ENCODE measurements at regions not wholly inside any gene's neighbourhood (a gene's known extent, or its start where the extent isn't known, plus 50 kb on each side); places are given as distances from the start of the nearest gene placed in this dataset.

DNA sequence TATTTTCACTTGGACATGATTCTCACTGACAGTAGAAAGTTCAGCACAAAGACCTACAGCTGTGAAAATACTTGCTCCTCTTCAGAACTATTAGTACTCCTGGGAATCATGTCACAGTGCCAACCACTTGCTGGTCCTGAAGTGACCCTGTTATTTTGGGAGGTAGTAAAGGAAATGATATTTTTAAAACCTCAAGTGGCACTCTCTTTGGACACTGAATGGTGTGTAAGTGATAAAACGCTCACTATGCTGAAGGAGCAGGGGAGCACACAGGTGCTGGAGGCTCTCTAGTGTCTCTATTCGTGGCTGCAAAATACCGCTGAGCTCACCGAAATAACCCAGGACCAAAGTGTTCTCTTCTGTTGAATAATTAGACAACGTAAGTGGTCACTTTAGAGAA, 76.9 kb upstream of the SPATA31D4 start:
- TF ChIP-seq TAF1 (IDR thresholded peaks at IDR 0.05; ENCODE audit: borderline replicate concordance, insufficient read depth, low read length), result no peak
- TF ChIP-seq, protein P1, sequence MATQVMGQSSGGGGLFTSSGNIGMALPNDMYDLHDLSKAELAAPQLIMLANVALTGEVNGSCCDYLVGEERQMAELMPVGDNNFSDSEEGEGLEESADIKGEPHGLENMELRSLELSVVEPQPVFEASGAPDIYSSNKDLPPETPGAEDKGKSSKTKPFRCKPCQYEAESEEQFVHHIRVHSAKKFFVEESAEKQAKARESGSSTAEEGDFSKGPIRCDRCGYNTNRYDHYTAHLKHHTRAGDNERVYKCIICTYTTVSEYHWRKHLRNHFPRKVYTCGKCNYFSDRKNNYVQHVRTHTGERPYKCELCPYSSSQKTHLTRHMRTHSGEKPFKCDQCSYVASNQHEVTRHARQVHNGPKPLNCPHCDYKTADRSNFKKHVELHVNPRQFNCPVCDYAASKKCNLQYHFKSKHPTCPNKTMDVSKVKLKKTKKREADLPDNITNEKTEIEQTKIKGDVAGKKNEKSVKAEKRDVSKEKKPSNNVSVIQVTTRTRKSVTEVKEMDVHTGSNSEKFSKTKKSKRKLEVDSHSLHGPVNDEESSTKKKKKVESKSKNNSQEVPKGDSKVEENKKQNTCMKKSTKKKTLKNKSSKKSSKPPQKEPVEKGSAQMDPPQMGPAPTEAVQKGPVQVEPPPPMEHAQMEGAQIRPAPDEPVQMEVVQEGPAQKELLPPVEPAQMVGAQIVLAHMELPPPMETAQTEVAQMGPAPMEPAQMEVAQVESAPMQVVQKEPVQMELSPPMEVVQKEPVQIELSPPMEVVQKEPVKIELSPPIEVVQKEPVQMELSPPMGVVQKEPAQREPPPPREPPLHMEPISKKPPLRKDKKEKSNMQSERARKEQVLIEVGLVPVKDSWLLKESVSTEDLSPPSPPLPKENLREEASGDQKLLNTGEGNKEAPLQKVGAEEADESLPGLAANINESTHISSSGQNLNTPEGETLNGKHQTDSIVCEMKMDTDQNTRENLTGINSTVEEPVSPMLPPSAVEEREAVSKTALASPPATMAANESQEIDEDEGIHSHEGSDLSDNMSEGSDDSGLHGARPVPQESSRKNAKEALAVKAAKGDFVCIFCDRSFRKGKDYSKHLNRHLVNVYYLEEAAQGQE (IDR thresholded peaks at IDR 0.05; ENCODE audit: insufficient read depth in 1 of 2, low read depth in 2 of 2, low read length in 2 of 2), result no peak
- TF ChIP-seq FOXP2 (optimal IDR thresholded peaks at IDR 0.05; ENCODE audit: borderline replicate concordance, extremely low read depth, extremely low read length, insufficient read depth), result no peak
- no peak for TF ChIP-seq SIN3A (IDR thresholded peaks at IDR 0.05; ENCODE audit: borderline replicate concordance, insufficient read depth, low read length)
- TF ChIP-seq POLR2AphosphoS5 (IDR thresholded peaks at IDR 0.05; ENCODE audit: low read depth, low read length), result no peak

DNA sequence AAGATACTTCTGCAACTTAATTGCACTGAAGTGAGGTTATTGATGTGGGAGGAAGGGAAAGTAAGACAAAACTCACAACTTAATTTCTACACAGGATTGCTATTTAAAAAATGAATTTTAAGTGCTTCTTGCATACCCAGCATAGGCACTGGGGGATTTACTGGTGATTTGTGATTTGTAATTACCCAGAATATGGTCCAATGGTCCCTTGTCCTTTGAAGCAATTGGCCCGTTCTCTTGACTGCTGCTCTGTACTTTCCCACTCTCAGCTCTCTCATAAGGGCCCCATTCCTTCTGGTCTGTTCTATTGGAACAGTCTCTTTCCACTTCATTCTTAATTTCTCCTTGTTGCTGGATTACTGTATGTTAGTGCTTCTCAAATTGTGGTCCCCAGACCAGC, 75.4 kb upstream of the SPATA31D4 start:
- no peak for TF ChIP-seq SIN3A (IDR thresholded peaks at IDR 0.05; ENCODE audit: borderline replicate concordance, insufficient read depth, low read length)
- no peak for TF ChIP-seq FOXP2 (optimal IDR thresholded peaks at IDR 0.05; ENCODE audit: borderline replicate concordance, extremely low read depth, extremely low read length, insufficient read depth)
- TF ChIP-seq TAF1 (IDR thresholded peaks at IDR 0.05; ENCODE audit: borderline replicate concordance, insufficient read depth, low read length), result no peak
- TF ChIP-seq POLR2AphosphoS5 (IDR thresholded peaks at IDR 0.05; ENCODE audit: low read depth, low read length), result no peak
- TF ChIP-seq, protein P1 (IDR thresholded peaks at IDR 0.05; ENCODE audit: insufficient read depth in 1 of 2, low read depth in 2 of 2, low read length in 2 of 2), result no peak

DNA sequence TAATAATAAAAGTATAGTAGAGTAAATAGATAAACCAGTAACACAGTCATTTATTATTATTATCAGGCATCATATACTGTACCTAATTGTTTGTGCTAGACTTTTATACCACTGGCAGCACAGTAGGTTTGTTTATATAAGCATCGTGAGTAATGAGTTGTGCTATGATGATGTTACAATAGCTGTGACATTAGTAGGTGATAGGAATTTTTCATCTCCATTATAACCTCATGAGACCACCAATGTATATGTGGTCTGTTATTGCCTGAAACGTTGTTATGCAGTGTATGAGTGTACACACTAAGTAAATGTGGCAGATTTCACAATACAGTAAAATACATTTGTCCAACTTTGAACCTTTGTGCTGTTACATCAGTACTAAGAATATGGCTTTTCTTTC, 72.7 kb upstream of the SPATA31D4 start:
- TF ChIP-seq POLR2AphosphoS5 (IDR thresholded peaks at IDR 0.05; ENCODE audit: low read depth, low read length), result no peak

DNA sequence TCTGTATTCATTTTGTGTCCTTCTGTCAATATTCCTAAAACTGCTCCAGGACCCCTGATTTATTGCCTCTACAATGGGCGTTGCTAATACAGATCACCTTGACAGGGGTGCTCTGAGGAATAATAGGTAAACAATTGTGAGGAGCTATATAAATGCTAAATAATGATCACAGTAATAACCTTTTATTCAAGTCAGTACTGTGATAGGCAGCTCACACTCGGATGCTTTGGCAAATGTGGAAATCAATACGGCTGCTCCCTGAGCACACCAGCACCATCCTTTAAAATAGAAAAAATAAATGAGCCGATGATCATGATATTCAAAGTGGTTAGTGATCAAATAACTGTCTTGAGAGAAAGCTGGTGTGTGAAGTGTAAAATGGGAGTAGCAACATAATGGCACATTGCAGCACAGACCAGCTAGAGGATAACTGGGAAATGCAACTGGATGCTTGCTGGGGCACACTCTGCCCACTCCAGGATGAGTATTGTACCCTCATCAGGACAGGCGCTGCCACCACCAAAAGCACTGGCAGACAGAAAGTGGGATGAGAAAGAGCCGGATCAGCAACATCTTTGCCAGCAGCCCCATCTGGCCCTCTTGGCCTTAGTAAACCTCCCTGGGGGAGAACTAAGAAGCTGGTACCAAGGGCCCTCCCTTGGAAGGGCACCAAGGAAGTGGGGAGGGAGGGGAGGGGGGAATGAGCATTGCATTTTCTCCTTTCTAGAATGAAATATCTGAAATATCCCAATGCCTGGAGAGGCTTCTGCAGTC, 69.4 kb upstream of the SPATA31D4 start:
- TF ChIP-seq FOXP2 (optimal IDR thresholded peaks at IDR 0.05; ENCODE audit: borderline replicate concordance, extremely low read depth, extremely low read length, insufficient read depth) (no peak), POLR2AphosphoS5 (IDR thresholded peaks at IDR 0.05; ENCODE audit: low read depth, low read length) (no peak), SIN3A (IDR thresholded peaks at IDR 0.05; ENCODE audit: borderline replicate concordance, insufficient read depth, low read length) (no peak), TAF1 (IDR thresholded peaks at IDR 0.05; ENCODE audit: borderline replicate concordance, insufficient read depth, low read length) (no peak)
- TF ChIP-seq, protein P1 (IDR thresholded peaks at IDR 0.05; ENCODE audit: insufficient read depth in 1 of 2, low read depth in 2 of 2, low read length in 2 of 2), result no peak

DNA sequence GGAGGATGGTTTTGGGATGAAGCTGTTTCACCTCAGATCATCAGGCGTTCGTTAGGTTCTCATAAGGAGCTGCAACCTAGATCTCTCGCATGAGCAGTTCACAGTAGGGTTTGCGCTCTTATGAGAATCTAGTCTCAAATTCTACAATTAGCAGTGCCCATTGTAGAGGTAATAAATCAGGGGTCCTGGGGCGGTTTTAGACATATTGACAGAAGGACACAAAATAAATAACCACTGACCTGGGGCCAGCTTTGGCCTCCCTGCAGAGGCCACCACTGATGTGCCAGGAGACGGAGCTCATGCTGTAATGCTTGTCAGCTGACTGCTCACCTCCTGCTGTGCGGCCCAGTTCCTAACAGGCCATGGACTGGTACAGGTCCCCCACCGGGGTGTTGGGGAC, 67.6 kb upstream of the SPATA31D4 start:
- TF ChIP-seq, protein P1 (IDR thresholded peaks at IDR 0.05; ENCODE audit: insufficient read depth in 1 of 2, low read depth in 2 of 2, low read length in 2 of 2), result no peak
- TF ChIP-seq FOXP2 (optimal IDR thresholded peaks at IDR 0.05; ENCODE audit: borderline replicate concordance, extremely low read depth, extremely low read length, insufficient read depth), result no peak
- no peak for TF ChIP-seq SIN3A (IDR thresholded peaks at IDR 0.05; ENCODE audit: borderline replicate concordance, insufficient read depth, low read length)
- no peak for TF ChIP-seq POLR2AphosphoS5 (IDR thresholded peaks at IDR 0.05; ENCODE audit: low read depth, low read length)
- TF ChIP-seq TAF1 (IDR thresholded peaks at IDR 0.05; ENCODE audit: borderline replicate concordance, insufficient read depth, low read length), result no peak
